ENCODE measurements at regions not wholly inside any gene's neighbourhood (a gene's known extent, or its start where the extent isn't known, plus 50 kb on each side); places are given as distances from the start of the nearest gene placed in this dataset.

- H3K27me3 ChIP-seq, result peaks cover 3 to 67% (median 46%) of the 10 kb centered on the region in 3 donors
- H3K27ac ChIP-seq, result no peak overlapping the region
- H3K36me3 ChIP-seq, result no peaks in the 10 kb centered on the region
- no peaks in the 10 kb centered on the region for H3K9me3 ChIP-seq
- WGBS, 2 donors, result 65 to 84% methylated on average over 22 of the region's 22 CpGs
- intact Hi-C loops (cut with DNase I), result no loop called here
- H3K4me3 ChIP-seq, result no peak overlapping the region
- DNase-seq, result no peak
- no peak for TF ChIP-seq POLR2AphosphoS5 (IDR thresholded peaks at IDR 0.05)
- TF ChIP-seq EP300 (IDR thresholded peaks at IDR 0.05), result no peak
- no peak for TF ChIP-seq CTCF (IDR thresholded peaks at IDR 0.05)
- TF ChIP-seq POLR2A (IDR thresholded peaks at IDR 0.05), result no peak
- no peaks in the 10 kb centered on the region for H3K4me1 ChIP-seq
Measured at GRCh38 chr4:1463927-1464540, 57.8 kb upstream of the NKX1-1 start.

- no peak for DNase-seq
- Histone ChIP-seq H3K27ac (no peak overlapping the region), H3K27me3 (peaks cover 3 to 74% (median 50%) of the 10 kb centered on the region in 3 donors), H3K36me3 (no peaks in the 10 kb centered on the region), H3K4me1 (no peaks in the 10 kb centered on the region), H3K9me3 (no peaks in the 10 kb centered on the region), H3K4me3 (no peak overlapping the region)
- 49 to 60% methylated on average over 30 of the region's 30 CpGs for WGBS, 2 donors
- TF ChIP-seq POLR2A (IDR thresholded peaks at IDR 0.05) (no peak), POLR2AphosphoS5 (IDR thresholded peaks at IDR 0.05) (no peak), EP300 (IDR thresholded peaks at IDR 0.05) (no peak), CTCF (IDR thresholded peaks at IDR 0.05) (no peak)
- intact Hi-C loops (cut with DNase I), result no loop called here
Measured at GRCh38 chr4:1463088-1463926, 57.1 kb upstream of the NKX1-1 start.

GRCh38 chr4:1462768-1463075 is 56.5 kb upstream of the NKX1-1 start:
- WGBS, 2 donors, result 77 to 79% methylated on average over 14 of the region's 14 CpGs
- intact Hi-C loops (cut with DNase I), result no loop called here
- no peak overlapping the region for H3K27ac ChIP-seq
- H3K4me1 ChIP-seq, result no peaks in the 10 kb centered on the region
- no peak overlapping the region for H3K4me3 ChIP-seq
- no peak for TF ChIP-seq EP300 (IDR thresholded peaks at IDR 0.05)
- no peak for TF ChIP-seq POLR2AphosphoS5 (IDR thresholded peaks at IDR 0.05)
- TF ChIP-seq CTCF (IDR thresholded peaks at IDR 0.05), result no peak
- no peak for TF ChIP-seq POLR2A (IDR thresholded peaks at IDR 0.05)
- no peaks in the 10 kb centered on the region for H3K36me3 ChIP-seq
- no peaks in the 10 kb centered on the region for H3K9me3 ChIP-seq
- H3K27me3 ChIP-seq, result peaks cover 3 to 76% (median 50%) of the 10 kb centered on the region in 3 donors
- no peak for DNase-seq

- Histone ChIP-seq H3K36me3 (no peaks in the 10 kb centered on the region), H3K4me3 (no peak overlapping the region), H3K27ac (no peak overlapping the region), H3K9me3 (no peaks in the 10 kb centered on the region), H3K27me3 (peaks cover 3 to 76% (median 50%) of the 10 kb centered on the region in 3 donors), H3K4me1 (no peaks in the 10 kb centered on the region)
- intact Hi-C loops (cut with DNase I), result no loop called here
- TF ChIP-seq EP300 (IDR thresholded peaks at IDR 0.05) (no peak), CTCF (IDR thresholded peaks at IDR 0.05) (no peak), POLR2AphosphoS5 (IDR thresholded peaks at IDR 0.05) (no peak), POLR2A (IDR thresholded peaks at IDR 0.05) (no peak)
- 48 to 61% methylated on average over 31 of the region's 31 CpGs for WGBS, 2 donors
- DNase-seq, result no peak
Measured at GRCh38 chr4:1462009-1462767, 55.9 kb upstream of the NKX1-1 start.
